Cerebellar cortex (tissue), 1 donor: ENCODE measurements at regions not wholly inside any gene's neighbourhood (a gene's known extent, or its start where the extent isn't known, plus 50 kb on each side); places are given as distances from the start of the nearest gene placed in this dataset.
A peak's percentile ranks its signal among the peaks of the same experiment; 100 is the strongest.
"Not testable (repeated sequence)": the region's sequence is repeated elsewhere in the genome, so short reads cannot be mapped to it uniquely, and the experiment has no call there.

Source experiments
- DNase-seq: peaks from one replicate; pipeline ENCODE4 v3.0.0-alpha.2; 2015; ENCODE audit warnings: low spot score

DNA sequence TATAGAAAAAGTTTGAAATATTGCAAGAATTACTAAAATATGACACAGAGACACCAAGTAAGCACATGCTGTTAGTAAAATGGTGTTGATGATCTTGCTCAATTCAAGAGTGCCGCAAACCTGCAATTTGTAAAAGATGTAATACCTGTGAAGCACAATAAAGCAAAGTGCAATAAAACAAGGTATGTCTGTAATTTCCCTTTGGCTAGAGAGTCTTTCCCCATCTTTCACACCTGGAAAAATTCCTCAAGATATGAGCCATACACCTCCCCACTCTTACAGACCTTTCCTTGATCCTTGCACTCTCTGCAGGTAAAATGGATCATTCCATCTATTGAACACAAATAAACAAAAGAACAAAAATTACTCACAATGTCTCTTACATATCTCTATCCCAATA is 597.8 kb downstream of the EFNA5 start:
- no peak for DNase-seq

DNA sequence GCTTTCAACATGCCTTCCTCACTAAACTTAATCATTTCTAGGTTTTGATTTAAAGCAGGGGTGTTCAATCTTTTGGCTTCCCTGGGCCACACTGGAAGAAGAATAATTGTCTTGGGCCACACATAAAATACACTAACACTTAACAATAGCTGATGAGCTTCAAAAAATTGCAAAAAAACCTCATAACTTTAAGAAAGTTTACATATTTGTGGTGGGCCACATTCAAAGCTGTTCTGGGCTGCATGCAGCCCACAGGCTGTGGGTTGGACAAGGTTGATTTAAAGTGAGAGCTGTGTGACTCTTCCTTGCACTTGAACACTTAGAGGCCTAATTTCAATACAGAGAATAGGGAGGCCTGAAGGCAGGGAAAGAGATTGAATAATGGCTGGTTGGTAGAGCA is 598.3 kb downstream of the EFNA5 start:
- no peak for DNase-seq

DNA sequence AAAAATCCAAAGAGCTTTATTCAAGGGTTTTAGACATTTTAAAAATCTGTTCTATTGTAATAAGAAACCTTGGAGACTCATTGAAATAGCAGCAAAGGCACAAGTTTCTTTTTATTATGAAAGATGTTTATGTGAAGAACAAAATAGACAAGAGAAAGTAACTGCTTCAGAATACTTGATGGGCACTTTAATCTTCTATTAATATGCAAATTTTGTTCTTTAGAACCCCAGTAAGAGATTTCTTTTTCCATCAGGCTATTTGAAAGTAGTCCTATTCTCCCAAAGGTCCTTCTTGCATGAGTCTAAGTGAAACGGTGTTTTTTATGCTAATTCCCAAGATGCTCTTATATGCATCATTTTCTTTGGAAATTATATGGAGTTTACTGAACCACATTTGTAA is 602.0 kb downstream of the EFNA5 start:
- DNase-seq, result no peak

DNA sequence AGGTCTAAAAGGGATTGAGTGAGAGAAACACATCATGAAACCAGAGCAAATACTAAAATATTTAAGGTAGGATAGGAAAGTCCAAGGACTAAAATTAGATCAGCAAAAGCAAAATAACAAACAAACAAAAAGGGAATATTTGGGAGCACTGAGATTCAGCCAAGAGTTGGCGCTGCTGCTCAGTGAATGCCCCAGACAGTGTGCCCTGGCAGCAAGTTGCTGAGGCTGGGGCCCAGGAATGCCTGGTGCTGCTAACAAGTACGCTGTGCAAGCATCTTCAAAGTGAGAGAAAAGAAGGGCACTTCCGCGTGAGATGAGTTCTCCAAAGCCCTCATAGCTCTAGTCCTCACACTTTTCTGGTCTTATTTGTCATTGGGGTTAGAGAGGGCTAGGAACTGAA is 603.3 kb downstream of the EFNA5 start:
- peak; percentile 17 for DNase-seq

DNA sequence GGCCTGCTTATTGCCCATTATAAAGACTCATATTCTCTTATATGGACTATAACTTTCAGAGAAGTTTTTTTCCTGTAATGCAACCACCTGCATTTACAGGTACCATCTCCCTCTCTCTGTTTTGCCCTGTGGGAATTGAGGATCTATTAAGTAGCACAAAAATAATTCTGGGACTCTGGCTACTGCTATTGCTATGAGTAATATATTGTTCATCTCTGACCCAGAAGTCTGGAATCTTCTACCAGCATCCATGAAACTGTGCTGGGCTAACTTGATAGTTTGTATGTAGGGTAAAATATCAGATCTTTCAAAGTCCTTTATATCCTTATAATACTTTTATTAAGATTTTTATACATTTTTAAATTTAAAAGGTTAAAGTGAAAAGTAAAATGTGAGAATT is 607.2 kb downstream of the EFNA5 start:
- DNase-seq, result no peak

DNA sequence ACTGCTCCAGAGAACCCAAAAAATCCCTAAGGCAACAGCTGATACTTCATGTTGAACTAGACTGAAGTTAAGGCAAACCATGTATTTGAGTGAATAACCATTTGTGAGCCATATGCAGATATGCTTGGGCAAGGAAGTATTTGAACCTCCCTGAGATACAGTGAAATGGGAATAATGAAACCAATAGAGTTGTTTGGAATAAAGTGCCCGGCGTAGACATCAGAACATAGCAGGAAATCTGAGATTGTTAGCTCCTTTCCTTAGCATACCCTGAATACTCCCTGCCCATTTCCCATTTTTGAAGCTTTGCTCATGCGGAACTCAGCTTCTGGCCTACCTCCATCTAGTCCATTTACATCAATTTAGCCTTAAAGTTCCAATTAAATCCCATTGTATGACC is 611.9 kb downstream of the EFNA5 start:
- DNase-seq, result no peak

DNA sequence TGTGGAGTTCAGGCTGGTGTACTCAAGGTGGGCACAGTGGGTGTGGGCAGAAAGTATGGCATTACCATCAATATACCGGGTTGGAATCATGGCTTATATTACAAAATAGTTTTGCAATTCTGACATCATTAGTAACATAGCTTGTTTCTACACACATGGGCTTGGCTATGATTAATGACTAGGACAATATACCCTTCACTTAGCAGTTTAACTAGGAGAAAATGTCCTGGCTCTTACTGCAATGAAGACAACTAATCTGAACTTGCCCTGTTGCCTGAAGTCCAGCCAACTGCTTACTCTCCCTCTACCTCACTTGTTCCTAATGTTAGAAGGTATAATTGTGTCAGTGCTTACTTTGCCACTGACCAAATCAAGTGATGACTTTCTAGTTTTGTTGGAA is 612.5 kb downstream of the EFNA5 start:
- DNase-seq, result no peak

DNA sequence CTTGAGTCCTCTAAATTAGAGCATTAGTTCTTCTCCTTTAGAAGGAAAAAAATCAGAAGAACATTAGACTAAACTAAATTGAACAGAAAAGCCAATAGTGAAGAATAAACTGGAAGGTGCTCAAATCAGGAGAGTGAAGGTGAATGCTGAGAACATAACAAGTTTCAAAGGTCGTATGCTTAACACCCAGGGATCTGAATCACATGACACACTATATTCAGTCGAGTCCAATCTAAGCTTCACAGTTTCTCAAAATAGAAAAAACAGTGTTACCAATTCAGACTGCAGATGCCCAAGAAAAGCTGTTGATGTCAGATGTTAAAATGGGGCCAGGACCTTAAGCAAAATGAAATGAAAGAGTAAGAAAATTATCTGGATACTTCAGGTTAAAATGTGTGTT is 614.5 kb downstream of the EFNA5 start:
- DNase-seq, result no peak

DNA sequence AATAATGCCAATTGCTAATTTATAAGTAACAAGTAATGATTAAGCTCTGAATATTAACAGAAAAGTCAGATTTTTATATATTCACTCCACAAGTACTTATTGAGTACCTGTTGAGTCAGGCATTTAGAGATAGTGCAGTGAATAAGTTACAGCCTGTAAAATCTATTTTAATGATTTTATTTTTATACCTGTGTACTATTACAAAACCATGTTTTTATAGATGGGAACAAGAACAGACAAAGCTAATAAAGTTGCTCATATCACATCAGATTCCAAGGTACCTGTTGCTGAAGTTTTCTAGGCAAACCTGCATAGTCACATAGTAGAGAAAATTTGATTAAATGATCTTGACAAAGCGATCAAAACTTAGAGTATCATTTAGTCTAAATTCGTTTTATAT is 623.7 kb downstream of the EFNA5 start:
- DNase-seq, result no peak

DNA sequence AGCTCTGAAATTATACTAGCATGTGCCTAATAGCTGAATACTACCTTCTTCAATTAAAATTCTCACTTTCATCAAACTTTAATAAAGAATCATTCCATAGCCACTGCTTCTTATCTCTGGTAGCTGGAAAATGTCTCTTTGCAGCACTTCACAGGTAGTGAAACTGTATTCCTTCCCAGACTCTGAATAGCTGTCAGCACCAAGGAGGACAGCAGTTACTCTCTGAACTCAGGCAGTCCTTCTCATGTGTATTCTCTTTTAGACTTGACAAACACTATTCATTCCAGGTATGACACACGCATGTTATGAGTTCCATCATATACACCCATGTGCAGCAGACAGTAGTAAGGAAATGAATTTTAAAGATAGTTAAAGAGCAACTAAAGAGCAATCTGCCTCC is 627.1 kb downstream of the EFNA5 start:
- no peak for DNase-seq

DNA sequence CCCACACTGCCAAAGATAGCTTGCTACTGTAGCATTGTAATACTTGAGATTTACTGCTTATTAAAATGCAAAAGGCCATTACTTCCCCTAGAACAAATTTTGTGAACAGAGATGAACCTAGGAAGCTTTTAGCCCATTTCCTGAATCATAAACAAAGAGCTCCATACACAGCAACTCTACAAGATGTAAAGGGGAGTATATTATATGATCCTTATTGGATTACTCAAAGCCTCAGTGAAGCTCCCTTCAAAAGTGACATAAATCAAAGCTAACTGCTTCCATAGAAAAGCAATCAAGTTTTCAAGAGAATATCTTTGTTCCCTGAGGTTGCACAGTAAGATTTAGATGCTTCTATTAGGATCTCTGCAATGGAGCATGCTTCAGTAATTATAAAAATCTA is 629.8 kb downstream of the EFNA5 start:
- DNase-seq, result no peak

DNA sequence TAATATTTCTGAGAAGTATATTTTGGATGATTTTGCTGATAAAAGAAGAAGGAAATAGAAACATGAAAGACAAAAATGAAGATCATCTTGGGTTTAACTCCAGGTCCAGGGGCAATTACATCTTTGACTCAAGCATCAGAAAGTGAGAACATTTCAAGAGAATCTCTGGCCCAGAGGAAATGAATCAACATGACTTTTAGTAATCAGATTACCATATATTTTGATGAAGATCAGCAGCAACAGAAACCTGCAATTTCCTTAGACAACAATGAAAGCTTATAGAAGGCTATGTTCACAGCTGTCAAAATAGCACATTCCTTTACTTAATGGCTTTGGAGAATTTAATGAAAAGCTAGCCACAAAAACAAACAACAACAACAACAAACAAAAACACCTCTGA is 638.1 kb downstream of the EFNA5 start:
- no peak for DNase-seq

DNA sequence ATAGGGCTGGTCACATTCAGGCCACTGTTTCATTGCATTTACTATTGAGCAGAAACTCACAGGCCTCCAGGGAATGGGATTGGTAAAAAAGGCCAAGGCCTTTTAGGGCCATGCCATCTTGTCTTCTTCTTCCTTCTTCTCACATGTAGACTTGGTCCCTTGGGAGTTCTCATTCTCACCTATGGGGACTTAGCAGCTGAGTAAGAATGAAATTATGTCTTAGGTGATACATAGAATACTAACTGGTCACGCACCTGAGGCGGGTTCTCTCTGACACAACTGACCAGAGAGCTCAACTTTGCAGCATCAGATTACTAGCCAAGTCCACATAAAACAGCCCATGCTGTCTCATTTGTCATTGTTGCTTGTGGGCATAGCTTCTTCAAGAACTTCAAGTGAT is 641.8 kb downstream of the EFNA5 start:
- no peak for DNase-seq

DNA sequence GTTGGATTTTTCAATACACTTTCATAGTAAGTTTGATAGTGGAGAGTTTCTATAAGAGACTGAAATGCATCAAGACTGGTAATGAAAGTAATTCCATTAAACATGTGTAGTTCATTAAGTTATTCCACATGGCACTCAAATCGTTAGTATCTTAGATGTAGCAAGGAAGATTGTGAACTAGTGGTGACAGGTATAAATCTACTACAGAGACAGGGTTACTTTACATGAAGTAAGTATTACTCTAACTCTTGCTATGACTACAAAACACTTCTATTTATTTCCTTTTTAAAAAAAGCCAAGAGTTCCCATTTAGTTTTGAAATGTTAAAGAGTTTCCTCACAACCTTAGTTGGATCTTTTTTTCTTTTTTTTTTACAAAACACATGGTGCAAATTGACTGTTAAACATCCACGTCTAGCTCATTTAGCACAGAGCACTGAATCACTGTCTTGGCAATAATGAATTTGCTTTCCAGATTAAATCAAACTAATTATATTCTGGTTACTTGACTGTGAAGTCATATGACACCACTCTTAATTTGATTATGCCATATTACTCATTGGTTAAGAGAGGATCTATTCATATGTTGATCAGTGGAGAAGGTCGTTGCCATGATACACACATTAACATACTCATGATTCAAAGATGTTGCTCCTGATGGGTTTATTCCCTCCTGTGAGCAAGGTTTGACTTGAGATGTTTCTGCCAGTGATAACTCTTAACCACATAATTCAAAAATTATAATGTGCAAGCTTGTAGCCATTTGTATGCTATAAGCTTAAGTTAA is 644.8 kb downstream of the EFNA5 start:
- DNase-seq, result no peak

DNA sequence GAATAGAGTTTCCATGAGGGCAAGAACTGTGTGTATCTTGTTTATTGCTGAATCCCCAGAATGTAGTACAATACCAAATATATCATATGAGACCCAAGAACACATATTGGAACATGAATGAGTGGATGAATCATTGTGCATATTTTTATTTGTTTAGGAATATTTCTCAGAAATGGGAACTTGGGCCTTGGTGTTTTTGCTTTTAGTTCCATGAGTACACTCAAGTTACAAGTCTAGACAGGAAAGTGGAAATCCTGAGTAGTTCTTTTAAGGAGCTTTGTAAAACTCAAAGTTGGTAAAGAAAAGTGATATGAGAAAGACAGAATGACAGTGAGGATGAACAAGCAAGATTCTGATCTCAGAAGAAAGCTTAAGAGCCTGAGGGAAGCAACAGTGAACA is 647.0 kb downstream of the EFNA5 start:
- DNase-seq, result no peak

DNA sequence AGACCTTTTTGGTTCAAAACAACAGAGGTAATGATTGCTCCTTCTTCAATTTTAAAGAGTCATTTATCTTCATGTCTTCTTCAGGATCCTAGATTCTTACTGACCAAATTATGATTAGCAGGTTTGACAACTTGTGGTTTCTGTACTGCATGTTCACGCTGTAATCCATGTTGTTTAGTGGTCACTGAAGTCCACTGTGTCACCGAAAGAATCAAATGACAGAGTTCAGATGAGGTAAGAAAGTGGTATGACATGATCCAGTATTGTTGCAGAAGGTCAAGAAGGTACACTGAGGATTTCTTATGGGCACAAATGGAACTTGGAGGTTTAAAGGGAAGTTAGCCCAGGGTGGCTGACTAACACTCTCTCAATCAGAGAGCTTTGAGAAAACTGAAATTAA is 649.2 kb downstream of the EFNA5 start:
- DNase-seq, result no peak

DNA sequence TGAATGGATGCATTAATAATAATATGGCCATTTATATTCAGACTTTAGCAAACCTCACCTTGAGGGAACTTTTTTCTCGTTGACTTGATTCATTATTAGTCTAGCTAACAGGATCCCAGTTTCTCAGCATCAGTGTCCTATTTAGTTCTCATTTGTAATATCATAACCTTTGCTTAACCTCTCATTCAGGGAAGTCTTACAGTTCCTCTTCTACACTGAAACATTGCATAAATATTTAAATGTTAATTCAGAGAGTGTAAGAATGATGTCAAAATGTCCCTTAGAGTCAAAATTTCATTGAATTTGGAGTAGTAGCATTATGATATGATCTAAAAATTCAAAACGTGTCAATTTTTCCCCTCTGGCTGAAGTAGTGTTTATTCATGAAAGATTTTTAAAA is 650.1 kb downstream of the EFNA5 start:
- no peak for DNase-seq

DNA sequence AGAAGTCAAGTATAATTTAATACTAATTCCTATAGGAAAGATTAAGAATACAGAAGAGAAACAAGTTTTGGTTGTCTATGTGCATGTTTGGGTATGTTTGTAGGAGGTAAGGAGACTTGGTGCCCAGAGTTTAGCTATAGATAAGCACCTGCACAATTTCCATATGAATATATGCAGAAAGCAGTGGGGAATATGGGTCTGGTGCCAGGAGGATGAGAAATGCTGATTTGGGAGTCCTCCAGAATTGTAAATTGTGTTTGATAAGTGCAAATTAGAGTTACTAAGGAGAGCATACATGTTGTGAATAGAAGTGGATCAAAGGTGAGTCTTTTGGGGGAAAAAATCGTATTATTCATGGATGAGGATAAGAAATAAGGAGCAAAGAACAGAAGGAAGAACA is 653.1 kb downstream of the EFNA5 start:
- DNase-seq, result no peak

DNA sequence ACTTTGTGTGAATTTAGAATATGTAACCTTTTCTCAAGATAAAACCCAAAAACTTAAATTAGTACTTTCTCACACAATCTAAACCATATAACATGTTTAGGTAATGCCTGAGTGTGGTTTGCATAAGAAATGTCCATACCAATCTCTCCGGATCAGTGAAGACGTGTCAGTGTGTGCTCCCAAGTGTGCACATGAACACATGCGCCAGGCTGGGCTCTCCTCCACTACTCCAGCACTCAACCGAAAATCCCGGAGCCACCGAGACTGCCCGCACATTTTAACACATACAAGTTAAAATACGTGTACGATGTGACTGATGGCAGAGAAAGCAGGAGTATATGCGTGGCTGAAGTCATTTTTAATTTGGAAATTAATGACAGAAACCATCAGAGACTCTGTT is 658.4 kb downstream of the EFNA5 start:
- DNase-seq, result no peak

DNA sequence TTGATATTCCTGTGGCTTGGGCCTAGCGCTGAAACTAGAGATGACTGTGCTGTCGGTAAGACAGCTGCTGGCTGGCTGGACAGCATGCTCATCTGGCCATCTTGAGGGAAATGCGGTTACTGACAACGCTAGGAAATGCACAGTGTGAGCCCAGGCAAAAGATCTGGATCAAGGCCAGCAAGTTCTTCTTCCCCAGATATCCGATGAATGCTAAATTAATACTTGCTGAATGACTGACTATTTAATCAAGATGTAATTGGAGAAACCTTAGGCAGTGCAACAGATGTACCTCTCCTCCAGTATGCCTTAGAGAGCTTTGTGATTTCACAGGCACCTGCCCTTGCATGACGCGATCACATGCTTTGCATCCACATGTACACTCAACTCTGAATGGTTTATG is 659.1 kb downstream of the EFNA5 start:
- no peak for DNase-seq

DNA sequence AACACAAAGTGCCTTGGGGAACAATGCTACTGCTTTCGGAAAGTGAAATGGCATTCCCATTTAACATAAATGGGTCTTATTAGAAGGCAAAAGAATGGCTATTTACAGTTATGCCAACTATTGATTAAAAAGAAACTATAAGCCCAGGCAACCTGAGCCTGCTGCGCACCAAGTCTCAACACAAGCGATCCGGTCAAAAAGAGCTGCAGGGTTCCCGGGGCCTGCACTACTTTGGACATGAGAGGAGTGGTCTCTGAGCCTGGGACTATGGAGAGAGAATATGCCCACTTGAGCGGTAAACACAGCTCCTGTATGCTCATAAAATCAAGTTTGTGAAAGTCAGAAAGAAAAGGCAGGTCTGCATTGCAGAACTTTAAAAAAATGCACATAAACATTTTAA is 660.7 kb downstream of the EFNA5 start:
- no peak for DNase-seq

DNA sequence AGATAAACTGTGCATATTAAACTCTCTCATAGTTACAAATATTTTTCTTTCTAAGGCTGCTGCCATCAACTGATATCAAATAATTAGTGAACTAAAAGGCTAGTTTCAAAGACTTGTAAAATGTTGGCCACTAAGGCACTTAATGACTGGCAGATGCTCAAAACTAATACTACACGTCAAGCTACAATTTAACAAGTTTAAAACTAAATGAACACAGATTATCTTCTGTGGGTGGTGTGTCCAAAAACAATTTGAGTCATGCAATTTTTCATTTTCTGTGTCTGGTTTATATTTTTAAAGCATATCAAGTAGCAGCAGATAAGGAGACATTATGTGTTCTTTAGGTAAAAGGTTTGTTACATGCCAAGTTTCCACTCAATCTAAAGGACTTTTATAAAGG is 665.1 kb downstream of the EFNA5 start:
- DNase-seq, result no peak

DNA sequence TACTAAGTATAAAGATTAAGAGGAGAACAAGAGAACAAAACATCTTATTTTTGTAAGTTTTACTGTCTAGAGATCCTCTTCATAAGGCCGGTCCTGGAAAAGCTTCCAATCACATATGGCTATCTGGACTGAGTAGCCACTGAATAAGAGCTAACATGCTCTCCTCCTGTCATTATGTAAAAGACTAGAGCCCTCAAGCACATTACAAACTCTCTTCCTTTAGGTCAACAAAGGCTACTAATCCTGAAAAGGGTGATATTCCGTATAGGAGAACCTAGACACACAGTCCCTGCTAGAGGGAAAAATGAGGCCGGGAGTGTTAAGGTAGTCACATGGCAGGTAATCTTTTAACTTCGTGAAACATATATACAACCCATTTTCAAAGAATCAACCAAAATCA is 665.6 kb downstream of the EFNA5 start:
- DNase-seq, result no peak

DNA sequence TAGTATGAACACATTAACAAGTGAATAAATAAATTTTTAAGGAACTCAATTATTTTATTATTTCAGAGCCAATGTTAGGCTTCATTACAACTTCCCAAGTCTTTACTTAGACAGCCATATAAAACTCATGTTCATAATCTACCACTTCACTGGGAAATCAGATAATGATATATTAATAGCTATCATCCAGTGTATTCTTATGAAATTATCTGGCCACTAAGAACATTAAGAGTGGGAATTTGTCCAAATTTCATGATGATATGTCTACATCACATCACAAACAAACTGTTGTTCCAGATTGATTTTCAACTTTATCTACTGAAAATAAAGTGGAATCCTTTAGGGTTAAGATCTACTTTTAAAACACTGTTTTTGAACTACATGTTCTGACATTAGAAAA is 668.6 kb downstream of the EFNA5 start:
- no peak for DNase-seq

DNA sequence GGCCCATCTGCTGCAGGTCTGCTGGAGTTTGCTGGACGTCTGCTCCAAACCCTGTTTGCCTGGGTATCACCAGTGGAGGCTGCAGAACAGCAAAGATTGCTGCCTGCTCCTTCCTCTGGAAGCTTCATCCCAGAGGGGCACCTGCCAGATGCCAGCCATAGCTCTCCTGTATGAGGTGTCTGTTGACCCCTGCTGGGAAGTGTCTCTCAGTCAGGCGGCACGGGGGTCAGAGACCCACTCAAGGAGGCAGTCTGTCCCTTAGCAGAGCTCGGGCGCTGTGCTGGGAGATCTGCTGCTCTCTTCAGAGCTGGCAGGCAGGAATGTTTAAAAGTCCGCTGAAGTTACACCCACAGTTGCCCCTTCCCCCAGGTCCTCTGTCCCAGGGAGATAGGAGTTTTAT is 671.2 kb downstream of the EFNA5 start:
- not testable (repeated sequence) for DNase-seq
